Tibial nerve (tissue), 4 donors: ENCODE measurements at regions not wholly inside any gene's neighbourhood (a gene's known extent, or its start where the extent isn't known, plus 50 kb on each side); places are given as distances from the start of the nearest gene placed in this dataset.
A peak's percentile ranks its signal among the peaks of the same experiment; 100 is the strongest.

ENCODE experiments used
- DNase-seq, 2 donors: peaks; one replicate each; pipeline ENCODE4 v3.0.0-alpha.2; 2019; ENCODE audit warnings: low spot score in 2 of 2
- H3K27ac ChIP-seq, 4 donors: fragments of 200-600 bp; sonication (generic) in 3 of 4; one replicate each; pipeline ENCODE4 v1.5.1; 2017 to 2019; ENCODE audit warnings: mild to moderate bottlenecking in 1 of 4
- H3K27me3 ChIP-seq, 2 donors: fragments of 200-600 bp; sonication (generic) in 1 of 2; one replicate each; pipeline versions ENCODE4 v1.5.1 to v1.6.0; 2017 to 2019
- H3K36me3 ChIP-seq, 3 donors: fragments of 200-600 bp; sonication (generic); one replicate each; pipeline ENCODE4 v1.5.1; 2018 to 2019
- H3K4me1 ChIP-seq, 4 donors: fragments of 200-600 bp; sonication (generic) in 3 of 4; one replicate each; pipeline ENCODE4 v1.5.1; 2017 to 2019
- H3K4me3 ChIP-seq, 4 donors: fragments of 200-600 bp; sonication (generic) in 3 of 4; one replicate each; pipeline ENCODE4 v1.5.1; 2017 to 2019; ENCODE audit warnings: mild to moderate bottlenecking in 1 of 4, moderate library complexity in 1 of 4
- H3K9me3 ChIP-seq, 4 donors: fragments of 200-600 bp; sonication (generic) in 3 of 4; one replicate each; pipeline ENCODE4 v1.5.1; 2017 to 2019
- CTCF ChIP-seq, 5 experiments: fragments of 200-600 bp in 3 of 5; fragments of 450-650 bp in 2 of 5; sonication (generic) in 3 of 5; IDR thresholded peaks; one replicate each; pipeline ENCODE4 v1.5.1; 2016 to 2019; ENCODE audit warnings: antibody characterized with exemption in 5 of 5, mild to moderate bottlenecking in 3 of 5, moderate library complexity in 2 of 5
- EP300 ChIP-seq, 2 donors: sonication (generic); formaldehyde crosslinking; IDR thresholded peaks; one replicate each; pipeline ENCODE4 v1.6.1; 2017; ENCODE audit warnings: antibody characterized with exemption in 2 of 2, mild to moderate bottlenecking in 1 of 2
- POLR2A ChIP-seq, 2 donors: fragments of 450-650 bp; IDR thresholded peaks; one replicate each; pipeline ENCODE4 v1.6.1; 2017; ENCODE audit warnings: antibody characterized with exemption in 2 of 2, mild to moderate bottlenecking in 2 of 2, moderate library complexity in 2 of 2
- WGBS, 2 donors: methylation state at CpG; one replicate each; pipeline ENCODE4 v1.1.5; 2018; 5-methylcytosine and 5-hydroxymethylcytosine counted together

- Histone ChIP-seq H3K4me3 (no peak overlapping the region), H3K9me3 (no peaks in the 10 kb centered on the region), H3K27ac (no peak overlapping the region), H3K27me3 (no peaks in the 10 kb centered on the region), H3K4me1 (no peaks in the 10 kb centered on the region), H3K36me3 (no peaks in the 10 kb centered on the region)
- whole genome bisulfite sequencing, 2 donors, result 42% methylated on average over 1 of the region's 1 CpG
- no peak for DNase-seq
- TF ChIP-seq EP300 (IDR thresholded peaks at IDR 0.05) (no peak), CTCF (IDR thresholded peaks at IDR 0.05) (no peak), POLR2A (IDR thresholded peaks at IDR 0.05) (no peak)
These were observed 324.6 kb upstream of the PLSCR5 start for GRCh38 chr3:146929696-146930095.

GRCh38 chr3:146928421-146929059, 323.4 kb upstream of the PLSCR5 start:
- DNase-seq, result no peak
- H3K36me3 ChIP-seq, result no peaks in the 10 kb centered on the region
- H3K4me3 ChIP-seq, result no peak overlapping the region
- H3K4me1 ChIP-seq, result no peaks in the 10 kb centered on the region
- TF ChIP-seq EP300 (IDR thresholded peaks at IDR 0.05) (no peak), CTCF (IDR thresholded peaks at IDR 0.05) (no peak), POLR2A (IDR thresholded peaks at IDR 0.05) (no peak)
- H3K27ac ChIP-seq, result no peak overlapping the region
- WGBS, 2 donors, result 86 to 90% methylated on average over 7 of the region's 7 CpGs
- H3K27me3 ChIP-seq, result no peaks in the 10 kb centered on the region
- no peaks in the 10 kb centered on the region for H3K9me3 ChIP-seq

DNA sequence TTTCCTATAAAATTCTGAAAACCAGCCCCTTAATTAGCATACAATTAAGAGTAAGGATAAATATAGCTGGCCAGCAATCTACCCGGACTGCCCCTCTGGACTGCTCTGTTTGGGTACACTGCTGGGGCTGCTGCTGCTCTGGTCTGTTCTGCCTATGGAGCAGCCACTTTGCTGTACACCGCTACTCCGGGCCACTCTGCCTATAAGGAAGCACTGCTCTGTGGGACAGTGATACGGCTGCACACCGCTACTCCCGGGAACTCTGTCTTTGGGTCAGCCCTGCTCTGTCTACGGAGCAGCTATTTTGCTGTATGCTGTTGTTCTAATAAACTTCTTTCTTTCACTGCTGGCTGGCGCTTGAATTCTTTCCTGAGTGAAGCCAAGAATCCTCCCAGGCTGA, 316.5 kb upstream of the PLSCR5 start:
- Histone ChIP-seq H3K4me1 (no peaks in the 10 kb centered on the region), H3K27ac (no peak overlapping the region), H3K9me3 (no peaks in the 10 kb centered on the region), H3K36me3 (no peaks in the 10 kb centered on the region), H3K4me3 (no peak overlapping the region), H3K27me3 (no peaks in the 10 kb centered on the region)
- WGBS, 2 donors, result 87 to 90% methylated on average over 8 of the region's 8 CpGs
- no peak for DNase-seq
- no peak for TF ChIP-seq POLR2A (IDR thresholded peaks at IDR 0.05)
- no peak for TF ChIP-seq CTCF (IDR thresholded peaks at IDR 0.05)
- no peak for TF ChIP-seq EP300 (IDR thresholded peaks at IDR 0.05)

DNA sequence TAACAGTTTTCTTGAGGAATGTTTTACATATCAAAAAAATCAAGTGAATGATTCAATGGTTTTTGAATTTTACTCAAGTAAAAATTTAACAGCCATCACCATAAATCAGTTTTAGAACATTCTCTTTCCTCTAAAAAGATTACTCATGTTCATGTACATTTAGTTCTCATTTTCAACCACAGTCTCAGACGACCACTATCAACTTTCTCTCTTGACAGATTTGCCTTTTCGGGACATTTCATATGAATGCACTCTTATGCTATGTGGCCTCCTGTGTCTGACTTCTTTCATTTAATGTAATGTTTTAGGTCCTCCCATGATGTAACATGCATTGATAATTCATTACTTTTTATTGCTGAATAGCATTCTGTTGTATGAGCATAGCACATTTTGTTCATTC, 309.3 kb upstream of the PLSCR5 start:
- 78% methylated on average over 2 of the region's 2 CpGs for WGBS, 2 donors
- Histone ChIP-seq H3K9me3 (no peaks in the 10 kb centered on the region), H3K27ac (no peak overlapping the region), H3K4me1 (peaks cover 0 to 11% (median 2%) of the 10 kb centered on the region in 4 donors), H3K27me3 (no peaks in the 10 kb centered on the region), H3K36me3 (no peaks in the 10 kb centered on the region), H3K4me3 (no peak overlapping the region)
- DNase-seq, result no peak
- TF ChIP-seq CTCF (IDR thresholded peaks at IDR 0.05) (no peak), POLR2A (IDR thresholded peaks at IDR 0.05) (no peak), EP300 (IDR thresholded peaks at IDR 0.05) (no peak)

DNA sequence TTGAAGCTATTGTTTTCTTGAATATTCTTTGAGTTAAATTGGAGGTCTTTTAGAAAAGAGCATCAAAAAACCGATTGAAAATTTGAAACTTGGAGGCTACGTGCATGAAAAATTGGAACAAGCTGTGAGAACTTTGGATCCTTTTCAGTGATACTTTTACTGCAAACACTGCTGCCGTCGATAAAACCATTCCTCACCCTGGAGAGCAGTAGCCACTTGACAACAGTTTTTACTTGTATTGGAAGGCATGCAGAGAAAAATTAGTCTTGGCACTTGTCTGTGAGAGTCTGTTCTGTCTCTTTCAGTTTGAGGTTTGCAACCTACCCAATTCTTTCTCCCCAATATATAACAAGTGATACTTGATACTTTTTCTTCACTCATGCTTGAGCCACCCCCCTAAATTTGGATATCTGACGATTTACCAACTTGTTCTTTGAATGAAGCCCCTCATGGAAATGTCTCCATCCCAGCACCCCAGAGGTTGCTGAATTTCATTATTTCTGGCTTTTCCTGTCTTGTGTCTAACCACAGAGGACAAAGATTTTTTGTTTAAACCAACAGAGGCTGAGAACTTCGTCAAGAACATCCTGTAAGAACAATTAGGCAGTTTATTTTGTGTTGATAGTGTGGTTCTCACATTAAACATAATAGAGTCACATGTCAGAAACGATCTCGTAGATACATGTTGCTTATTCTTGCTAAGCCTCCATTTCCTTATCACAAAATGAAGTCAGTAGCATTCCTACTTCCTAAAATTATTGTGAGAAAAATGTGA, 307.3 kb upstream of the PLSCR5 start:
- peak overlapping the region in 1 of 4 donors; percentile 24 for H3K27ac ChIP-seq
- no peaks in the 10 kb centered on the region for H3K36me3 ChIP-seq
- H3K4me3 ChIP-seq, result peak overlapping the region in 1 of 4 donors; percentile 12
- no peak for DNase-seq
- WGBS, 2 donors, result 16 to 19% methylated on average over 8 of the region's 8 CpGs
- H3K27me3 ChIP-seq, result no peaks in the 10 kb centered on the region
- no peaks in the 10 kb centered on the region for H3K9me3 ChIP-seq
- TF ChIP-seq EP300 (IDR thresholded peaks at IDR 0.05) (no peak), CTCF (IDR thresholded peaks at IDR 0.05) (no peak), POLR2A (IDR thresholded peaks at IDR 0.05) (no peak)
- H3K4me1 ChIP-seq, result peaks cover 0 to 11% (median 2%) of the 10 kb centered on the region in 4 donors
